HFFc6 (cell line): ENCODE measurements at regions not wholly inside any gene's neighbourhood (a gene's known extent, or its start where the extent isn't known, plus 50 kb on each side); places are given as distances from the start of the nearest gene placed in this dataset.

ENCODE experiments used
- DNase-seq: peaks from one replicate; pipeline ENCODE4 v3.0.0-alpha.2; 2018
- H3K27ac Mint-ChIP-seq: 2 replicates; pipeline ENCODE4 v1.8.0; 2020; ENCODE audit warnings: mild to moderate bottlenecking, mixed read lengths
- H3K27me3 Mint-ChIP-seq: 2 replicates; pipeline ENCODE4 v1.8.0; 2021; ENCODE audit warnings: mild to moderate bottlenecking, moderate library complexity, mixed read lengths; ENCODE audit not compliant: insufficient read depth
- H3K36me3 Mint-ChIP-seq: 2 replicates; pipeline ENCODE4 v1.8.0; 2021; ENCODE audit warnings: low read depth, mixed read lengths
- H3K4me1 Mint-ChIP-seq: 2 replicates; pipeline ENCODE4 v1.8.0; 2020; ENCODE audit warnings: low read depth, mixed read lengths
- H3K4me3 Mint-ChIP-seq: 2 replicates; pipeline ENCODE4 v1.8.0; 2020; ENCODE audit warnings: mild to moderate bottlenecking, moderate library complexity, mixed read lengths
- H3K9me3 Mint-ChIP-seq: 2 replicates; pipeline ENCODE4 v1.8.0; 2020; ENCODE audit warnings: mild to moderate bottlenecking, mixed read lengths
- CTCF ChIP-seq: fragments of 200-600 bp; sonication (generic); IDR thresholded peaks from 2 replicates; pipeline ENCODE4 v1.5.0; 2021; ENCODE audit warnings: antibody characterized with exemption, mild to moderate bottlenecking

GRCh38 chr9:88852794-88853193 lies 138.5 kb upstream of the S1PR3 start:
- peaks cover 19% of the 10 kb centered on the region for H3K36me3 Mint-ChIP-seq
- peaks cover 19% of the 10 kb centered on the region for H3K4me1 Mint-ChIP-seq
- H3K4me3 Mint-ChIP-seq, result no peak overlapping the region
- DNase-seq, result peak; percentile 93
- H3K27ac Mint-ChIP-seq, result peak overlapping the region; percentile 71
- H3K9me3 Mint-ChIP-seq, result peaks cover 19% of the 10 kb centered on the region
- peaks cover 1% of the 10 kb centered on the region; the same call in 1 of the 2 replicates for H3K27me3 Mint-ChIP-seq
- no peak for TF ChIP-seq CTCF

- no peaks in the 10 kb centered on the region; the same call in 1 of the 2 replicates for H3K36me3 Mint-ChIP-seq
- H3K27me3 Mint-ChIP-seq, result peaks cover 1% of the 10 kb centered on the region
- no peak for DNase-seq
- no peak overlapping the region for H3K27ac Mint-ChIP-seq
- peaks cover 9% of the 10 kb centered on the region for H3K9me3 Mint-ChIP-seq
- no peak overlapping the region for H3K4me3 Mint-ChIP-seq
- TF ChIP-seq CTCF, result no peak
- H3K4me1 Mint-ChIP-seq, result peaks cover 21% of the 10 kb centered on the region; the same call in 1 of the 2 replicates
Observed at GRCh38 chr9:88870627-88871026, 120.6 kb upstream of the S1PR3 start.

- no peak for TF ChIP-seq CTCF
- DNase-seq, result no peak
- H3K27me3 Mint-ChIP-seq, result peaks cover 1% of the 10 kb centered on the region
Observed at GRCh38 chr9:88871669-88872068, 119.6 kb upstream of the S1PR3 start.

GRCh38 chr9:88872192-88872946 lies 118.9 kb upstream of the S1PR3 start:
- Mint-ChIP-seq H3K4me3 (no peak overlapping the region), H3K4me1 (peaks cover 25% of the 10 kb centered on the region; the same call in 1 of the 2 replicates), H3K36me3 (no peaks in the 10 kb centered on the region; the same call in 1 of the 2 replicates), H3K27me3 (peaks cover 1% of the 10 kb centered on the region), H3K9me3 (peaks cover 9% of the 10 kb centered on the region), H3K27ac (no peak overlapping the region)
- TF ChIP-seq CTCF, result no peak
- DNase-seq, result no peak

More at GRCh38 chr9:88871669-88872068, 119.6 kb upstream of the S1PR3 start:
- H3K4me1 Mint-ChIP-seq, result peaks cover 25% of the 10 kb centered on the region; the same call in 1 of the 2 replicates
- no peaks in the 10 kb centered on the region; the same call in 1 of the 2 replicates for H3K36me3 Mint-ChIP-seq
- no peak overlapping the region for H3K27ac Mint-ChIP-seq
- peaks cover 9% of the 10 kb centered on the region for H3K9me3 Mint-ChIP-seq
- no peak overlapping the region for H3K4me3 Mint-ChIP-seq

- Mint-ChIP-seq H3K27ac (no peak overlapping the region), H3K4me1 (peaks cover 25% of the 10 kb centered on the region; the same call in 1 of the 2 replicates), H3K4me3 (no peak overlapping the region), H3K9me3 (peaks cover 6% of the 10 kb centered on the region), H3K36me3 (no peaks in the 10 kb centered on the region; the same call in 1 of the 2 replicates), H3K27me3 (peaks cover 1% of the 10 kb centered on the region)
- TF ChIP-seq CTCF, result no peak
- DNase-seq, result no peak
Observed at GRCh38 chr9:88873635-88874034, 117.6 kb upstream of the S1PR3 start.
